Adrenal gland (tissue), 5 donors: ENCODE measurements at regions not wholly inside any gene's neighbourhood (a gene's known extent, or its start where the extent isn't known, plus 50 kb on each side); places are given as distances from the start of the nearest gene placed in this dataset.

Experiments
- POLR2A ChIP-seq, 2 donors: fragments of 450-650 bp; IDR thresholded peaks; one replicate each; pipeline ENCODE4 v1.6.1; 2017; ENCODE audit warnings: antibody characterized with exemption in 2 of 2, mild to moderate bottlenecking in 2 of 2, moderate library complexity in 1 of 2
- TF ChIP-seq, protein P1 (sequence below), 6 experiments: fragments of 450-650 bp in 4 of 6; fragments of 200-600 bp in 2 of 6; sonication (generic) in 1 of 6; IDR thresholded peaks; 1 replicate in 5 of 6; 2 replicates in 1 of 6; pipeline versions ENCODE4 v1.5.1 to v1.8.0; 2016 to 2021; ENCODE audit warnings: antibody characterized with exemption in 6 of 6, mild to moderate bottlenecking in 2 of 6, moderate library complexity in 1 of 6
- donor health status: DM: no; HTN: no; CAD: no.

DNA sequence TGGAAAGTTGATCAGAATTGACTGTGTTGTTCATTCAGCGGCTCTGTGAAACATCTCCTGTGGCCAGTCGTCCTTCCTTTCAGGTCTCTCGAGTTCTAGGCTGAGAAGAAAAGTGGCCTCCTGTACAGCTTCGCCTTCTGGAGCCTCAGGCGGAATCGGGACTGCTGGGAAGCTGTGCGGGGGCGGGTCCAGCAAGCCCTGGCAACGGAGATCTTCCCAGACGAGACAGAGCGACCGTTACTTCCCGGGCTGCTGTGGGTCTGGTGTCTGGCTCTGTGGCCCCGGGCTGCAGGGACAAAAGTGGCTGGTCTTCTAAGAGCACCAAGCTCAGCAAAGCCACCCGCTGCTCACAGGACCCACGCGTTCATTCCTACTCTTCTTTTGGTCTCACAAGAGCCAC is 88.6 kb upstream of the CACNA2D3 start:
- TF ChIP-seq, protein P1, sequence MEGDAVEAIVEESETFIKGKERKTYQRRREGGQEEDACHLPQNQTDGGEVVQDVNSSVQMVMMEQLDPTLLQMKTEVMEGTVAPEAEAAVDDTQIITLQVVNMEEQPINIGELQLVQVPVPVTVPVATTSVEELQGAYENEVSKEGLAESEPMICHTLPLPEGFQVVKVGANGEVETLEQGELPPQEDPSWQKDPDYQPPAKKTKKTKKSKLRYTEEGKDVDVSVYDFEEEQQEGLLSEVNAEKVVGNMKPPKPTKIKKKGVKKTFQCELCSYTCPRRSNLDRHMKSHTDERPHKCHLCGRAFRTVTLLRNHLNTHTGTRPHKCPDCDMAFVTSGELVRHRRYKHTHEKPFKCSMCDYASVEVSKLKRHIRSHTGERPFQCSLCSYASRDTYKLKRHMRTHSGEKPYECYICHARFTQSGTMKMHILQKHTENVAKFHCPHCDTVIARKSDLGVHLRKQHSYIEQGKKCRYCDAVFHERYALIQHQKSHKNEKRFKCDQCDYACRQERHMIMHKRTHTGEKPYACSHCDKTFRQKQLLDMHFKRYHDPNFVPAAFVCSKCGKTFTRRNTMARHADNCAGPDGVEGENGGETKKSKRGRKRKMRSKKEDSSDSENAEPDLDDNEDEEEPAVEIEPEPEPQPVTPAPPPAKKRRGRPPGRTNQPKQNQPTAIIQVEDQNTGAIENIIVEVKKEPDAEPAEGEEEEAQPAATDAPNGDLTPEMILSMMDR (IDR thresholded peaks at IDR 0.05) = no peak
- TF ChIP-seq POLR2A (IDR thresholded peaks at IDR 0.05) = no peak
